GM21619 (cell line): ENCODE measurements at regions not wholly inside any gene's neighbourhood (a gene's known extent, or its start where the extent isn't known, plus 50 kb on each side); places are given as distances from the start of the nearest gene placed in this dataset.
A peak's percentile ranks its signal among the peaks of the same experiment; 100 is the strongest.
"Not testable (repeated sequence)": the region's sequence is repeated elsewhere in the genome, so short reads cannot be mapped to it uniquely, and the experiment has no call there.

Experiments used
- ATAC-seq: cut with Tn5 transposase; IDR thresholded peaks from one replicate; pipeline ENCODE4 v1.9.1; 2021; ENCODE audit not compliant: unreplicated experiment

- ATAC-seq, result no peak
These were observed 255.2 kb downstream of the C11orf87 start for GRCh38 chr11:109677231-109677630.

GRCh38 chr11:109677876-109678275 is 255.9 kb downstream of the C11orf87 start:
- ATAC-seq, result no peak

GRCh38 chr11:109680127-109680526 is 258.1 kb downstream of the C11orf87 start:
- no peak for ATAC-seq

- ATAC-seq, result not testable (repeated sequence)
These were observed 260.8 kb downstream of the C11orf87 start for GRCh38 chr11:109682788-109683187.

GRCh38 chr11:109695696-109696095 is 273.7 kb downstream of the C11orf87 start:
- no peak for ATAC-seq

GRCh38 chr11:109696191-109696897 is 274.4 kb downstream of the C11orf87 start:
- no peak for ATAC-seq

- ATAC-seq, result peak; percentile 89
These were observed 275.3 kb downstream of the C11orf87 start for GRCh38 chr11:109697140-109697843.

GRCh38 chr11:109698237-109698636 is 276.2 kb downstream of the C11orf87 start:
- no peak for ATAC-seq

GRCh38 chr11:109704432-109704831 is 282.4 kb downstream of the C11orf87 start:
- ATAC-seq, result no peak

GRCh38 chr11:109706945-109707344 is 285.0 kb downstream of the C11orf87 start:
- no peak for ATAC-seq

- no peak for ATAC-seq
These were observed 285.4 kb downstream of the C11orf87 start for GRCh38 chr11:109707411-109707810.

- no peak for ATAC-seq
These were observed 286.2 kb downstream of the C11orf87 start for GRCh38 chr11:109708184-109708583.

- not testable (repeated sequence) for ATAC-seq
These were observed 292.5 kb downstream of the C11orf87 start for GRCh38 chr11:109714444-109714843.

- ATAC-seq, result not testable (repeated sequence)
These were observed 293.4 kb downstream of the C11orf87 start for GRCh38 chr11:109715424-109715823.

- ATAC-seq, result no peak
These were observed 304.1 kb downstream of the C11orf87 start for GRCh38 chr11:109726061-109726460.

GRCh38 chr11:109728056-109728455 is 306.1 kb downstream of the C11orf87 start:
- no peak for ATAC-seq

GRCh38 chr11:109729761-109730160 is 307.8 kb downstream of the C11orf87 start:
- no peak for ATAC-seq

GRCh38 chr11:109730669-109731068 is 308.7 kb downstream of the C11orf87 start:
- no peak for ATAC-seq

- no peak for ATAC-seq
These were observed 309.5 kb downstream of the C11orf87 start for GRCh38 chr11:109731451-109731850.

GRCh38 chr11:109733245-109733644 is 311.3 kb downstream of the C11orf87 start:
- no peak for ATAC-seq

GRCh38 chr11:109734566-109734965 is 312.6 kb downstream of the C11orf87 start:
- ATAC-seq, result no peak

- no peak for ATAC-seq
These were observed 313.1 kb downstream of the C11orf87 start for GRCh38 chr11:109735128-109735527.
